ENCODE measurements at regions not wholly inside any gene's neighbourhood (a gene's known extent, or its start where the extent isn't known, plus 50 kb on each side); places are given as distances from the start of the nearest gene placed in this dataset.

- TF ChIP-seq, protein P1, sequence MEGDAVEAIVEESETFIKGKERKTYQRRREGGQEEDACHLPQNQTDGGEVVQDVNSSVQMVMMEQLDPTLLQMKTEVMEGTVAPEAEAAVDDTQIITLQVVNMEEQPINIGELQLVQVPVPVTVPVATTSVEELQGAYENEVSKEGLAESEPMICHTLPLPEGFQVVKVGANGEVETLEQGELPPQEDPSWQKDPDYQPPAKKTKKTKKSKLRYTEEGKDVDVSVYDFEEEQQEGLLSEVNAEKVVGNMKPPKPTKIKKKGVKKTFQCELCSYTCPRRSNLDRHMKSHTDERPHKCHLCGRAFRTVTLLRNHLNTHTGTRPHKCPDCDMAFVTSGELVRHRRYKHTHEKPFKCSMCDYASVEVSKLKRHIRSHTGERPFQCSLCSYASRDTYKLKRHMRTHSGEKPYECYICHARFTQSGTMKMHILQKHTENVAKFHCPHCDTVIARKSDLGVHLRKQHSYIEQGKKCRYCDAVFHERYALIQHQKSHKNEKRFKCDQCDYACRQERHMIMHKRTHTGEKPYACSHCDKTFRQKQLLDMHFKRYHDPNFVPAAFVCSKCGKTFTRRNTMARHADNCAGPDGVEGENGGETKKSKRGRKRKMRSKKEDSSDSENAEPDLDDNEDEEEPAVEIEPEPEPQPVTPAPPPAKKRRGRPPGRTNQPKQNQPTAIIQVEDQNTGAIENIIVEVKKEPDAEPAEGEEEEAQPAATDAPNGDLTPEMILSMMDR (IDR thresholded peaks at IDR 0.05; ENCODE audit: unreplicated experiment): no peak
- POLR2A ChIA-PET: no interaction called here
- no TSS peak for BruUV-seq (replicated peaks)
- H3K4me1 Mint-ChIP-seq (ENCODE audit: insufficient read depth, unreplicated experiment): no peaks in the 10 kb centered on the region
- H3K27ac Mint-ChIP-seq (ENCODE audit: low read depth, unreplicated experiment): no peak overlapping the region
- intact Hi-C loops (cut with micrococcal nuclease): no loop called here
- no peak overlapping the region for H3K4me3 Mint-ChIP-seq (ENCODE audit: unreplicated experiment)
- H3K36me3 Mint-ChIP-seq (ENCODE audit: insufficient read depth, unreplicated experiment): no peaks in the 10 kb centered on the region
- CTCF ChIA-PET: no interaction called here
- H3K9me3 Mint-ChIP-seq (ENCODE audit: unreplicated experiment): peaks cover 6% of the 10 kb centered on the region
- DNase-seq (ENCODE audit: unreplicated experiment): no peak
- H3K27me3 Mint-ChIP-seq (ENCODE audit: insufficient read depth, unreplicated experiment): peaks cover 24% of the 10 kb centered on the region
Observed at GRCh38 chr13:58018020-58018419, 386.5 kb downstream of the PCDH17 start.

- TF ChIP-seq, protein P1 (IDR thresholded peaks at IDR 0.05; ENCODE audit: unreplicated experiment): no peak
- H3K27ac Mint-ChIP-seq (ENCODE audit: low read depth, unreplicated experiment): no peak overlapping the region
- ChIA-PET POLR2A (no interaction called here), CTCF (interaction anchor here (0.6 kb wide), 1 partner anchor 87 kb away, joined by 3 read pairs; no protein-coding TSS in a partner anchor)
- no peak for DNase-seq (ENCODE audit: unreplicated experiment)
- no peaks in the 10 kb centered on the region for H3K36me3 Mint-ChIP-seq (ENCODE audit: insufficient read depth, unreplicated experiment)
- no peaks in the 10 kb centered on the region for H3K4me1 Mint-ChIP-seq (ENCODE audit: insufficient read depth, unreplicated experiment)
- intact Hi-C loops (cut with micrococcal nuclease): no loop called here
- no TSS peak for BruUV-seq (replicated peaks)
- no peaks in the 10 kb centered on the region for H3K9me3 Mint-ChIP-seq (ENCODE audit: unreplicated experiment)
- no peak overlapping the region for H3K4me3 Mint-ChIP-seq (ENCODE audit: unreplicated experiment)
- peaks cover 15% of the 10 kb centered on the region for H3K27me3 Mint-ChIP-seq (ENCODE audit: insufficient read depth, unreplicated experiment)
Observed at GRCh38 chr13:58018865-58019264, 387.3 kb downstream of the PCDH17 start.

DNA sequence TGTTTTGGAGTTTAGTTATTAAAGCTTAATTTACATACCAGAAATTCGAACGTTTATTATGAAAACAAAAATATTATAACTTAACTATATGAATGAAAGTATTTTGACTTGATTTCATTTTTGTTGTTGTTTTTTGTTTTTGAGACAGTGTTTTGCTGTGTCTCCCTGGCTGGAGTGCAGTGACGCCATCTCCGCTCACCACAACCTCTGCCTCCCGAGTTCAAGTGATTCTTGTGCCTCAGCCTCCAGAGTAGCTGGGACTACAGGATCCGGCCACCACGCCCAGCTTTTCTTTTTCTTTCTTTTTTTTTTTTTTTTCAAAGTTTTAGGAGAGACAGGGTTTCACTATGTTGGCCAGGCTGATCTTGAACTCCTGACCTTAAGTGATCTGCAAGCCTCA, 392.6 kb downstream of the PCDH17 start:
- intact Hi-C loops (cut with micrococcal nuclease): no loop called here
- no peak overlapping the region for H3K4me3 Mint-ChIP-seq (ENCODE audit: unreplicated experiment)
- no peaks in the 10 kb centered on the region for H3K36me3 Mint-ChIP-seq (ENCODE audit: insufficient read depth, unreplicated experiment)
- no peak overlapping the region for H3K27ac Mint-ChIP-seq (ENCODE audit: low read depth, unreplicated experiment)
- no TSS peak for BruUV-seq (replicated peaks)
- H3K9me3 Mint-ChIP-seq (ENCODE audit: unreplicated experiment): no peaks in the 10 kb centered on the region
- CTCF ChIA-PET: no interaction called here
- no peak for DNase-seq (ENCODE audit: unreplicated experiment)
- H3K27me3 Mint-ChIP-seq (ENCODE audit: insufficient read depth, unreplicated experiment): peaks cover 12% of the 10 kb centered on the region
- POLR2A ChIA-PET: no interaction called here
- H3K4me1 Mint-ChIP-seq (ENCODE audit: insufficient read depth, unreplicated experiment): no peaks in the 10 kb centered on the region
- TF ChIP-seq, protein P1 (IDR thresholded peaks at IDR 0.05; ENCODE audit: unreplicated experiment): no peak

DNA sequence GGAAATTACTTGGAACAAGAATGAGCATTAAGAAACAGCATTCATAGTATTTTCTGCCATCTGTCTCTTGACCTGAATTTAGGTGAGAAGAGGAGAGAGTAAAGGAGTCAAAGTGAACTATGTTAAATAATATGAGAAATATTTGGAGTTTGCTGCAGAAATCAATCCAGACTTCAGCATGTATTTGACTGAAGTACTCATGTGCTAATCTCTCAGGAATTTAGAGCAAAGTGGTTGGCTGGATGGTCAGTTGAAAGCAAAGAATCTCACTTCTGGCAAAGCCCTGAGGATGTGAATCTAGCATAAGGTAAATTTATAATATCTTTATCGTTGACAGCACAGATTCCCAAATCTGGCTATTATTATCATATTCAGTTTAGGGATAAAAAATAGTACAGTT, 394.3 kb downstream of the PCDH17 start:
- Mint-ChIP-seq H3K36me3 (ENCODE audit: insufficient read depth, unreplicated experiment) (no peaks in the 10 kb centered on the region), H3K27ac (ENCODE audit: low read depth, unreplicated experiment) (no peak overlapping the region), H3K4me3 (ENCODE audit: unreplicated experiment) (no peak overlapping the region), H3K27me3 (ENCODE audit: insufficient read depth, unreplicated experiment) (peaks cover 12% of the 10 kb centered on the region), H3K4me1 (ENCODE audit: insufficient read depth, unreplicated experiment) (no peaks in the 10 kb centered on the region), H3K9me3 (ENCODE audit: unreplicated experiment) (no peaks in the 10 kb centered on the region)
- no peak for DNase-seq (ENCODE audit: unreplicated experiment)
- CTCF ChIA-PET: no interaction called here
- no TSS peak for BruUV-seq (replicated peaks)
- POLR2A ChIA-PET: no interaction called here
- intact Hi-C loops (cut with micrococcal nuclease): no loop called here
- TF ChIP-seq, protein P1 (IDR thresholded peaks at IDR 0.05; ENCODE audit: unreplicated experiment): no peak
